ENCODE measurements at regions not wholly inside any gene's neighbourhood (a gene's known extent, or its start where the extent isn't known, plus 50 kb on each side); places are given as distances from the start of the nearest gene placed in this dataset.

- no peak overlapping the region for H3K9ac ChIP-seq (ENCODE audit: low read depth in 1 of 2, low read length in 2 of 2)
- no peak for DNase-seq (ENCODE audit: low spot score)
- no peak for TF ChIP-seq GABPA (IDR thresholded peaks at IDR 0.05 in 1 of 2, conservative IDR thresholded peaks at IDR 0.05 in 1 of 2)
- TF ChIP-seq JUND (IDR thresholded peaks at IDR 0.05) = no peak
- no peak for TF ChIP-seq RXRA (IDR thresholded peaks at IDR 0.05)
- no peak for TF ChIP-seq HNF4A (conservative IDR thresholded peaks at IDR 0.05)
- TF ChIP-seq SP1 (IDR thresholded peaks at IDR 0.05) = no peak
- no peak for TF ChIP-seq FOXA2 (IDR thresholded peaks at IDR 0.05)
- TF ChIP-seq NR2F2 (IDR thresholded peaks at IDR 0.05) = no peak
- TF ChIP-seq EGR1 (IDR thresholded peaks at IDR 0.05; ENCODE audit: low read depth in 2 of 2) = no peak
- no peak for TF ChIP-seq TAF1 (conservative IDR thresholded peaks at IDR 0.05)
- TF ChIP-seq CTCF (IDR thresholded peaks at IDR 0.05; ENCODE audit: low read depth, low read length, missing input control) = no peak
- WGBS = 96% methylated on average over 6 of the region's 6 CpGs
- H3K9me3 ChIP-seq (ENCODE audit: control insufficient read depth in 4 of 4, low read length in 3 of 4) = no peaks in the 10 kb centered on the region
- H3K27ac ChIP-seq (ENCODE audit: low read depth in 1 of 2, low read length in 2 of 2) = no peak overlapping the region
- no peak overlapping the region for H3K4me3 ChIP-seq (ENCODE audit: low read depth in 1 of 3, low read length in 3 of 3)
- H3K27me3 ChIP-seq (ENCODE audit: control insufficient read depth in 4 of 4, insufficient read depth in 4 of 4, low read length in 3 of 4) = no peaks in the 10 kb centered on the region
- H3K36me3 ChIP-seq (ENCODE audit: control insufficient read depth in 4 of 4, insufficient read depth in 3 of 4, low read depth in 1 of 4, low read length in 3 of 4) = no peaks in the 10 kb centered on the region
- peaks cover 0 to 3% (median 0%) of the 10 kb centered on the region in 4 donors for H3K4me1 ChIP-seq (ENCODE audit: control insufficient read depth in 4 of 4, insufficient read depth in 4 of 4, low read length in 3 of 4)
Measured at GRCh38 chr2:64829525-64829924, 159.7 kb upstream of the SLC1A4 start.

- Histone ChIP-seq H3K36me3 (ENCODE audit: control insufficient read depth in 4 of 4, insufficient read depth in 3 of 4, low read depth in 1 of 4, low read length in 3 of 4) (no peaks in the 10 kb centered on the region), H3K9me3 (ENCODE audit: control insufficient read depth in 4 of 4, low read length in 3 of 4) (no peaks in the 10 kb centered on the region), H3K27me3 (ENCODE audit: control insufficient read depth in 4 of 4, insufficient read depth in 4 of 4, low read length in 3 of 4) (no peaks in the 10 kb centered on the region), H3K4me3 (ENCODE audit: low read depth in 1 of 3, low read length in 3 of 3) (no peak overlapping the region), H3K4me1 (ENCODE audit: control insufficient read depth in 4 of 4, insufficient read depth in 4 of 4, low read length in 3 of 4) (peaks cover 1 to 8% (median 3%) of the 10 kb centered on the region in 4 donors), H3K9ac (ENCODE audit: low read depth in 1 of 2, low read length in 2 of 2) (no peak overlapping the region), H3K27ac (ENCODE audit: low read depth in 1 of 2, low read length in 2 of 2) (peak overlapping the region in 1 of 2 donors; percentile 18)
- 56% methylated on average over 20 of the region's 20 CpGs for WGBS
- DNase-seq (ENCODE audit: low spot score) = peak; percentile 84
- TF ChIP-seq SP1 (IDR thresholded peaks at IDR 0.05) = no peak
- TF ChIP-seq CTCF (IDR thresholded peaks at IDR 0.05; ENCODE audit: low read depth, low read length, missing input control) = peak; percentile 90
- TF ChIP-seq GABPA (IDR thresholded peaks at IDR 0.05 in 1 of 2, conservative IDR thresholded peaks at IDR 0.05 in 1 of 2) = no peak
- peak in 1 of 2 donors; percentile 65 for TF ChIP-seq RXRA (IDR thresholded peaks at IDR 0.05)
- no peak for TF ChIP-seq FOXA1 (IDR thresholded peaks at IDR 0.05)
- peak; percentile 78 to 83 for TF ChIP-seq JUND (IDR thresholded peaks at IDR 0.05)
- TF ChIP-seq ZBTB33 (IDR thresholded peaks at IDR 0.05) = no peak
- no peak for TF ChIP-seq FOXA2 (IDR thresholded peaks at IDR 0.05)
- TF ChIP-seq TAF1 (conservative IDR thresholded peaks at IDR 0.05) = no peak
- TF ChIP-seq REST (IDR thresholded peaks at IDR 0.05) = peak; percentile 16
- TF ChIP-seq EGR1 (IDR thresholded peaks at IDR 0.05; ENCODE audit: low read depth in 2 of 2) = no peak
- TF ChIP-seq RAD21 (IDR thresholded peaks at IDR 0.05) = peak; percentile 84 to 89
- no peak for TF ChIP-seq HNF4G (IDR thresholded peaks at IDR 0.05)
- TF ChIP-seq MAX (IDR thresholded peaks at IDR 0.05) = peak; percentile 21
- TF ChIP-seq YY1 (IDR thresholded peaks at IDR 0.05) = no peak
- no peak for TF ChIP-seq HNF4A (conservative IDR thresholded peaks at IDR 0.05)
- no peak for TF ChIP-seq ATF3 (IDR thresholded peaks at IDR 0.05)
- no peak for TF ChIP-seq NR2F2 (IDR thresholded peaks at IDR 0.05)
Measured at GRCh38 chr2:64831134-64831976, 157.8 kb upstream of the SLC1A4 start.

Data from liver (tissue), 8 donors.